Ishikawa (cell line): ENCODE measurements at regions not wholly inside any gene's neighbourhood (a gene's known extent, or its start where the extent isn't known, plus 50 kb on each side); places are given as distances from the start of the nearest gene placed in this dataset.

Experiments
- CEBPB ChIP-seq: IDR thresholded peaks from 2 replicates; pipeline ENCODE4 v1.6.1; 2012
- CREB1 ChIP-seq: IDR thresholded peaks from 2 replicates; pipeline ENCODE4 v1.6.1; 2012; ENCODE audit warnings: low read depth
- EGR1 ChIP-seq: IDR thresholded peaks from 2 replicates; pipeline ENCODE4 v1.6.1; 2012
- EP300 ChIP-seq: IDR thresholded peaks from 2 replicates; pipeline ENCODE4 v1.6.1; 2012; ENCODE audit warnings: borderline replicate concordance
- FOXM1 ChIP-seq: IDR thresholded peaks from 2 replicates; pipeline ENCODE4 v1.6.1; 2012; ENCODE audit warnings: low read depth, borderline replicate concordance
- MAX ChIP-seq: IDR thresholded peaks from 2 replicates; pipeline ENCODE4 v1.6.1; 2012
- NFIC ChIP-seq: IDR thresholded peaks from 2 replicates; pipeline ENCODE4 v1.6.1; 2012
- RAD21 ChIP-seq: IDR thresholded peaks from 2 replicates; pipeline ENCODE4 v1.6.1; 2012; ENCODE audit warnings: low read depth
- REST ChIP-seq: IDR thresholded peaks from 2 replicates; pipeline ENCODE4 v1.6.1; 2012; ENCODE audit warnings: low read depth, mild to moderate bottlenecking
- TAF1 ChIP-seq: IDR thresholded peaks from 2 replicates; pipeline ENCODE4 v1.6.1; 2012; ENCODE audit warnings: low read depth, mild to moderate bottlenecking
- TEAD4 ChIP-seq: IDR thresholded peaks from 2 replicates; pipeline ENCODE4 v1.6.1; 2012
- USF1 ChIP-seq: IDR thresholded peaks from 2 replicates; pipeline ENCODE4 v1.6.1; 2012
- YY1 ChIP-seq: IDR thresholded peaks from 2 replicates; pipeline ENCODE4 v1.6.1; 2012; ENCODE audit warnings: low read depth
- ZBTB7A ChIP-seq: IDR thresholded peaks from 2 replicates; pipeline ENCODE4 v1.6.1; 2012; ENCODE audit warnings: low read depth

- TF ChIP-seq FOXM1 (no peak), EP300 (no peak), TAF1 (no peak), EGR1 (no peak), CREB1 (no peak), CEBPB (no peak), REST (no peak), NFIC (no peak), RAD21 (no peak), USF1 (no peak), MAX (no peak), YY1 (no peak), ZBTB7A (no peak), TEAD4 (no peak)
Observed at GRCh38 chr4:149975172-149975571, 103.1 kb upstream of the DCLK2 start.
